IgD-negative memory B cell (primary cell): ENCODE measurements at regions not wholly inside any gene's neighbourhood (a gene's known extent, or its start where the extent isn't known, plus 50 kb on each side); places are given as distances from the start of the nearest gene placed in this dataset.

Experiments used
- H3K27ac Mint-ChIP-seq, 3 donors: one replicate each; pipeline ENCODE4 v1.8.0; 2020 to 2022; ENCODE audit warnings: mild to moderate bottlenecking in 3 of 3, mixed read lengths in 3 of 3, moderate library complexity in 1 of 3
- H3K27me3 Mint-ChIP-seq: one replicate; pipeline ENCODE4 v1.8.0; 2021; ENCODE audit warnings: mixed read lengths
- H3K36me3 Mint-ChIP-seq: one replicate; pipeline ENCODE4 v1.8.0; 2020; ENCODE audit warnings: mild to moderate bottlenecking, mixed read lengths
- H3K4me1 Mint-ChIP-seq, 3 donors: one replicate each; pipeline ENCODE4 v1.8.0; 2020 to 2022; ENCODE audit warnings: mixed read lengths in 3 of 3, mild to moderate bottlenecking in 1 of 3
- H3K4me3 Mint-ChIP-seq, 4 donors: one replicate each; pipeline ENCODE4 v1.8.0; 2020 to 2022; ENCODE audit warnings: mild to moderate bottlenecking in 4 of 4, mixed read lengths in 4 of 4, moderate library complexity in 3 of 4
- H3K9me3 Mint-ChIP-seq, 3 donors: one replicate each; pipeline ENCODE4 v1.8.0; 2020 to 2021; ENCODE audit warnings: mixed read lengths in 3 of 3, mild to moderate bottlenecking in 1 of 3

GRCh38 chr18:54100920-54101470 lies 123.5 kb downstream of the MBD2 start:
- Mint-ChIP-seq H3K4me1 (no peaks in the 10 kb centered on the region), H3K4me3 (no peak overlapping the region), H3K27me3 (no peaks in the 10 kb centered on the region), H3K36me3 (peaks cover 6% of the 10 kb centered on the region), H3K9me3 (peaks cover 0 to 7% (median 1%) of the 10 kb centered on the region in 3 donors), H3K27ac (no peak overlapping the region)

GRCh38 chr18:54100466-54100865 lies 124.0 kb downstream of the MBD2 start:
- Mint-ChIP-seq H3K27ac (no peak overlapping the region), H3K36me3 (peaks cover 6% of the 10 kb centered on the region), H3K4me1 (no peaks in the 10 kb centered on the region), H3K4me3 (no peak overlapping the region), H3K27me3 (no peaks in the 10 kb centered on the region), H3K9me3 (peaks cover 0 to 7% (median 1%) of the 10 kb centered on the region in 3 donors)

GRCh38 chr18:54094474-54094873 lies 130.0 kb downstream of the MBD2 start:
- Mint-ChIP-seq H3K4me3 (no peak overlapping the region), H3K27ac (no peak overlapping the region), H3K4me1 (no peaks in the 10 kb centered on the region), H3K36me3 (peaks cover 3% of the 10 kb centered on the region), H3K27me3 (no peaks in the 10 kb centered on the region), H3K9me3 (peaks cover 0 to 7% (median 1%) of the 10 kb centered on the region in 3 donors)

GRCh38 chr18:54090856-54091255 lies 133.6 kb downstream of the MBD2 start:
- peaks cover 0 to 1% (median 0%) of the 10 kb centered on the region in 3 donors for H3K9me3 Mint-ChIP-seq
- H3K4me1 Mint-ChIP-seq = no peaks in the 10 kb centered on the region
- H3K36me3 Mint-ChIP-seq = no peaks in the 10 kb centered on the region
- no peak overlapping the region for H3K27ac Mint-ChIP-seq
- H3K27me3 Mint-ChIP-seq = peaks cover 4% of the 10 kb centered on the region
- no peak overlapping the region for H3K4me3 Mint-ChIP-seq

GRCh38 chr18:54089749-54090459 lies 134.6 kb downstream of the MBD2 start:
- Mint-ChIP-seq H3K27me3 (peaks cover 4% of the 10 kb centered on the region), H3K4me3 (no peak overlapping the region), H3K9me3 (peaks cover 0 to 1% (median 0%) of the 10 kb centered on the region in 3 donors), H3K36me3 (no peaks in the 10 kb centered on the region), H3K27ac (no peak overlapping the region), H3K4me1 (no peaks in the 10 kb centered on the region)

- Mint-ChIP-seq H3K27me3 (peaks cover 4% of the 10 kb centered on the region), H3K36me3 (peaks cover 2% of the 10 kb centered on the region), H3K4me3 (peak overlapping the region in 1 of 4 donors; percentile 41), H3K9me3 (peaks cover 2 to 14% (median 11%) of the 10 kb centered on the region in 3 donors), H3K4me1 (no peaks in the 10 kb centered on the region), H3K27ac (no peak overlapping the region)
Observed at GRCh38 chr18:54086863-54087262, 137.6 kb downstream of the MBD2 start.

GRCh38 chr18:54086046-54086802 lies 138.2 kb downstream of the MBD2 start:
- Mint-ChIP-seq H3K9me3 (peaks cover 5 to 17% (median 12%) of the 10 kb centered on the region in 3 donors), H3K27ac (no peak overlapping the region), H3K27me3 (peaks cover 4% of the 10 kb centered on the region), H3K4me3 (peak overlapping the region in 1 of 4 donors; percentile 41), H3K4me1 (no peaks in the 10 kb centered on the region), H3K36me3 (peaks cover 2% of the 10 kb centered on the region)

GRCh38 chr18:54080858-54081257 lies 143.6 kb downstream of the MBD2 start:
- H3K4me3 Mint-ChIP-seq = no peak overlapping the region
- peaks cover 2% of the 10 kb centered on the region for H3K36me3 Mint-ChIP-seq
- H3K27ac Mint-ChIP-seq = no peak overlapping the region
- H3K4me1 Mint-ChIP-seq = no peaks in the 10 kb centered on the region
- peaks cover 2% of the 10 kb centered on the region for H3K27me3 Mint-ChIP-seq
- peaks cover 6 to 17% (median 11%) of the 10 kb centered on the region in 3 donors for H3K9me3 Mint-ChIP-seq

GRCh38 chr18:54076166-54076565 lies 148.3 kb downstream of the MBD2 start:
- no peaks in the 10 kb centered on the region for H3K4me1 Mint-ChIP-seq
- peaks cover 0 to 3% (median 1%) of the 10 kb centered on the region in 3 donors for H3K9me3 Mint-ChIP-seq
- no peaks in the 10 kb centered on the region for H3K36me3 Mint-ChIP-seq
- H3K27ac Mint-ChIP-seq = no peak overlapping the region
- H3K4me3 Mint-ChIP-seq = no peak overlapping the region
- peaks cover 3% of the 10 kb centered on the region for H3K27me3 Mint-ChIP-seq

- H3K4me3 Mint-ChIP-seq = no peak overlapping the region
- H3K9me3 Mint-ChIP-seq = peaks cover 0 to 3% (median 1%) of the 10 kb centered on the region in 3 donors
- no peaks in the 10 kb centered on the region for H3K36me3 Mint-ChIP-seq
- H3K4me1 Mint-ChIP-seq = no peaks in the 10 kb centered on the region
- peaks cover 1% of the 10 kb centered on the region for H3K27me3 Mint-ChIP-seq
- no peak overlapping the region for H3K27ac Mint-ChIP-seq
Observed at GRCh38 chr18:54075689-54076088, 148.8 kb downstream of the MBD2 start.

GRCh38 chr18:54069729-54070128 lies 154.7 kb downstream of the MBD2 start:
- H3K4me3 Mint-ChIP-seq = no peak overlapping the region
- H3K9me3 Mint-ChIP-seq = no peaks in the 10 kb centered on the region
- H3K36me3 Mint-ChIP-seq = no peaks in the 10 kb centered on the region

GRCh38 chr18:54060343-54061005 lies 164.0 kb downstream of the MBD2 start:
- peaks cover 0 to 3% (median 0%) of the 10 kb centered on the region in 3 donors for H3K9me3 Mint-ChIP-seq
- H3K4me3 Mint-ChIP-seq = no peak overlapping the region
- H3K4me1 Mint-ChIP-seq = peaks cover 0 to 1% (median 0%) of the 10 kb centered on the region in 3 donors
- peaks cover 5% of the 10 kb centered on the region for H3K27me3 Mint-ChIP-seq
- no peak overlapping the region for H3K27ac Mint-ChIP-seq
- H3K36me3 Mint-ChIP-seq = no peaks in the 10 kb centered on the region

More at GRCh38 chr18:54069729-54070128, 154.7 kb downstream of the MBD2 start:
- Mint-ChIP-seq H3K27ac (no peak overlapping the region), H3K4me1 (peaks cover 0 to 1% (median 0%) of the 10 kb centered on the region in 3 donors), H3K27me3 (peaks cover 1% of the 10 kb centered on the region)

- peaks cover 1% of the 10 kb centered on the region for H3K27me3 Mint-ChIP-seq
- H3K4me1 Mint-ChIP-seq = no peaks in the 10 kb centered on the region
- H3K36me3 Mint-ChIP-seq = no peaks in the 10 kb centered on the region
- H3K4me3 Mint-ChIP-seq = no peak overlapping the region
- H3K27ac Mint-ChIP-seq = no peak overlapping the region
- H3K9me3 Mint-ChIP-seq = peaks cover 0 to 4% (median 0%) of the 10 kb centered on the region in 3 donors
Observed at GRCh38 chr18:54052732-54053429, 171.6 kb downstream of the MBD2 start.

- no peaks in the 10 kb centered on the region for H3K36me3 Mint-ChIP-seq
- peaks cover 1% of the 10 kb centered on the region for H3K27me3 Mint-ChIP-seq
- no peak overlapping the region for H3K27ac Mint-ChIP-seq
- no peak overlapping the region for H3K4me3 Mint-ChIP-seq
- no peaks in the 10 kb centered on the region for H3K4me1 Mint-ChIP-seq
- H3K9me3 Mint-ChIP-seq = peaks cover 0 to 4% (median 0%) of the 10 kb centered on the region in 3 donors
Observed at GRCh38 chr18:54052259-54052658, 172.2 kb downstream of the MBD2 start.
